ENCODE measurements at regions not wholly inside any gene's neighbourhood (a gene's known extent, or its start where the extent isn't known, plus 50 kb on each side); places are given as distances from the start of the nearest gene placed in this dataset.

GRCh38 chr7:106166651-106167342, 54.7 kb upstream of the SYPL1 start:
- TF ChIP-seq NR3C1 (CRISPR knock-in tag; IDR thresholded peaks at IDR 0.05), result no peak
- TF ChIP-seq FOXM1 (CRISPR knock-in tag; IDR thresholded peaks at IDR 0.05), result no peak
- TF ChIP-seq SP1 (IDR thresholded peaks at IDR 0.05), result no peak
- no peak for TF ChIP-seq SP1 (CRISPR knock-in tag; IDR thresholded peaks at IDR 0.05)
- TF ChIP-seq THRA (CRISPR knock-in tag; IDR thresholded peaks at IDR 0.05; ENCODE audit: borderline replicate concordance), result no peak
- TF ChIP-seq XRCC5 (optimal IDR thresholded peaks at IDR 0.05; ENCODE audit: low read length), result no peak
- TF ChIP-seq POLR2A (IDR thresholded peaks at IDR 0.05; ENCODE audit: insufficient read depth in 1 of 2, low read depth in 2 of 2, low read length in 2 of 2), result no peak

Measured in HepG2 (cell line).